Amniotic stem cell (primary cell): ENCODE measurements at regions not wholly inside any gene's neighbourhood (a gene's known extent, or its start where the extent isn't known, plus 50 kb on each side); places are given as distances from the start of the nearest gene placed in this dataset.
"Not testable (repeated sequence)": the region's sequence is repeated elsewhere in the genome, so short reads cannot be mapped to it uniquely, and the experiment has no call there.

Source experiments
- DNase-seq: peaks from one replicate; lab custom pipeline; 2025; lab: John Stamatoyannopoulos, UW

DNA sequence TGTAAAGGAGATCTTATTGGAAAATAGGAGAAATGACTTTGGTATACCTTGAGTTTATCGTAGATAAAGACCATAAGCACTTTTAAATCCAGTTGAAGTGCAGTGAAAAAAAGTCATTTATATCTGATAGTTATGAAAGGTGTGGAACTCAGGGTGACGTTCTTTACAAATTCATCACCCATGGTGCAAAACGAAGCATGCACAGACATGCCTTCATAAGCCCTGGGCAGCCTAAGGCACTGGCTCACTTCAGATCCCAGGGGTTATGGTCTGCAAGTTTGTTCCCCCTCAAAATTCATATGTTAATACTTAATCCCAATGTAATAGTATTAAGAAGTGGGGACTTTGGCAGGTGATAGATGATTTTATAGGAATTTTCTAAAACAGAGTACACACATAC lies 1216.4 kb upstream of the USP15 start:
- DNase-seq: no peak

DNA sequence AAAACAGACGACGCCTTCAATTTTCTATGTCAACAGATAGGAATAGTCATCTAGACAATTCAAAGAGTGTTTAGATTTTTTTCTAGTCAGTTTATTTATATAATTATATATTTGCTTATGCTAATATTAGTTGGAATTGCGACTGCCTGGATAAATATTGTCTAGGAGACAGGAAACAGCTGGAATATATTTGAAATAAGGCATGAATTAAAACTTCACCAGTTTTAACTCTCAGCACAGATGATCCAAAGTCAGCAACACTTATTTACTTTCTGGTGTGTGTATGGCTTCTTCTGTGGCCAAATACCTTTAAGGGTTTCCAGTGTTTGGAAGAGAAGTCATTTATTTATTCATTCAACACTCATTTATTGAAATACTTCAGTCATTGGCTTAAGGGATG lies 1215.4 kb upstream of the USP15 start:
- no peak for DNase-seq

DNA sequence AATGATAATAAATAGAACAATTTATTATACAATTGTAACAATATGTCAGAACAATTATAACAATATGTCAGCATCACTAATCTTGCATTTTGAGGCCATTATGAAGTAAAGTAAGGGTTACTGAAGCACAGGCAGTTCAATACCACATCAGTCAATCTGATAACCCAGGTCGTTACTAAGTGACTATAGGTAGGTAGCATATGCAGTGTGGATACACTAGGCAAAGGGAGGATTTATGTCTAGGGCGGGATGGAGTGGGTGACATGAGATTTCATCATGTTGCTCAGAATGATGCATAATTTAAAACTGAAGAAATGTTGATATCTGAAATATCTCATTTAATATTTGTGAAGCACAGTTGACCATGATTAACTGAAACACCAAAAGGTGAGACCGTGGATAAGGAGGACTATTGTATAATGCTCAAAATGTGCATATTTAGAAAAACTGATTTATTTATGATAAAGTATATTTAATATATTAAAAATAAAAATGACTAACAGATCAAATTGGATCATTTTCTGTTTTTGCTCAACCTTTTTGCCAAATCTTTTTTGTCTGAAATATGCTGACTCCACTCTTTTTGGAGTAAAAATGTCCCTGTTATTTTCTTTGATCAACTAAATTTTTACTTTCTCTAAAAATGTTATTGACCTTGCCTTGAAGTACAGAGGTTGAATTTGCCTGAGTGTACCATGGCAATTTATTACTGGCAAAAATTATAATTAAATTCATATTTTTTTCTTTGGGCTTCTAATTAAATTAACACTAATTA lies 1189.4 kb upstream of the USP15 start:
- no peak for DNase-seq

GRCh38 chr12:61072717-61073116 lies 1187.5 kb upstream of the USP15 start:
- no peak for DNase-seq

DNA sequence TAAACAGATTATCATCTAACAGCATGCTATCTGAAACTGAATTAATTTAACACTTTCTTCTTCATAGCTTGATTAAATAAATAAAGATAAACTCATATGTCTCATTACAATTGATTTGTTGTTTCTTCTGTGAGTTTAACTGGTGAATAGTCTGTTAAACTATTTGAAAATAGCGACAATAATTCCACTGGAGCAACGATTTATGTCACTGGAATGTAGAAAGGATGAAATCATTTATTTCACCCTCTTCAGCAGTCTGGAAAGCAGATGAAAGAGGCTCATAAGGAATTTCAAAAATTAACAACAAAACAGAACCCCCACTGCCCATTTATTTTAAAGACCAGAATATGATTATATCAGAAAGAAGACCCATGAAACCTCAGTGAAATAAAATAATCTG lies 1165.1 kb upstream of the USP15 start:
- DNase-seq: no peak

GRCh38 chr12:61098031-61098580 lies 1162.1 kb upstream of the USP15 start:
- no peak for DNase-seq

GRCh38 chr12:61107118-61107517 lies 1153.1 kb upstream of the USP15 start:
- no peak for DNase-seq

DNA sequence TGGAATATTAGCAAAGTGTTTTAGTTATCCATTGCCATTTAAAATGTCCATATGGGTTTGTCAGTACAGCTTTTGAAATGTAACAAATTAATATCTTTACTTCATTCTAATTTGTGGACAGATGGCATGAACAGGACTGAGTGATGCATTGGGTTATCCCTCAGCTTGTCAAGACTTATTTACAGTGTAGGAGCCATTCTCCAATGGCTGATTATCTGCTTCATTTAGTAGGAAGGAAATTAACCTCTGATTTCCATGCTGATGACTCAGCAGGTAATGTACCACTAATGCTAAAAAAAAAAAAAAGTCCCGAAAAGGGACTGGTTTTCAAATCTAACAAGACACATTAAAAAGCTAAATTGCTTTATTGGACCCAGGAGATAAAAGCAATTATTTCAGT lies 1149.0 kb upstream of the USP15 start:
- no peak for DNase-seq

DNA sequence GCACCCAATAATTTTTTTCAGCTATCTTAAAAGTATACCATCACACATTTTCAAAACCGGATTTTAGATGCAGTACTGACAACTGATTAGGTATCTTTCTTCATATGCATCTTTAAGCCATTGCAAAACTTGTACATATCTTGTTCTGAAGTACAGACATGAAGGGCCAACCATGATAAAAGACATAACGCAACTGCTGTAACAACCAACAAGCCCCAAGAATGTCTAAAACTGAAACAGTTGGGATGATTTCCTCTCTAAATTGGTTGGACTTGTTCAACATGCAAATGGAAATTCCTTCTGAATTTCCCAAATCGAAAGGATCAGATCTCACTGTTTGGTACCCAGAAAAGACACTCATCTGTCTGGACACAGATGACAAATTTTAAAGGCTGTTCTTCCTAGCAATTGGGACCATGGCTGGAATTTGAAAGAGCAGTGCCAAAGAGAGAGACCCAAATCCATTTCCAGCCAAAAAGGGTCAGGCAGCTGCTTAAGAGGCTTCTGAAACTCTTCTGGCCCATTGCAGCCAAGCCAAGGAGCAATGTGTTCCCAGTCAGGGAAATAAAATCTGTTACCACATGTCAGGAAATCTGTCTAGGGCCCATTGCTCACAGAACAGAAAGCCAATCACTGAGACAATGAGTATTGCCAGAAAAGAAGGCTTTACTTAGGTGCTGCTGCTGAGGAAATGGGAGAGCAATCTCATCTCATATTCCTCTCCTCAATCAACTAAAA lies 1122.4 kb upstream of the USP15 start:
- DNase-seq: no peak

- DNase-seq: no peak
These were observed 1121.8 kb upstream of the USP15 start for GRCh38 chr12:61138415-61138759.

DNA sequence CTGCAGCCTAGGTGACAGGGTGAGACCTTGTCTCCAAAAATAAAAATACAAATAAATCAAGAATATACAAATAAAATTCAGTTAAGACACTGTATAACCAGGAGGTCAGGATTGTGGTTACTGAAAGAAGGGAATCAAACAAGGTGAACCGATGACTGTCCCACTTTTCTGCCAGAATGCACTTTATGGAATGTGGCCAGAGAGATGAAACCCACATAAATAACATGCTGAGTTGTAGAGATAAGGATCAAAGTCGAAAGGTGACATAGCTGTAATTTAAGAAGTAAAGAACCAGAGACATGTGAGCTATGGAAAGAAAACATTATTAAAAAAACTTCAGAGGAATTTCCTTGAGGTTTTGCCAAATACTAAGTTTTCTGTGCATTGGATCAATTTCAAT lies 1098.2 kb upstream of the USP15 start:
- no peak for DNase-seq

DNA sequence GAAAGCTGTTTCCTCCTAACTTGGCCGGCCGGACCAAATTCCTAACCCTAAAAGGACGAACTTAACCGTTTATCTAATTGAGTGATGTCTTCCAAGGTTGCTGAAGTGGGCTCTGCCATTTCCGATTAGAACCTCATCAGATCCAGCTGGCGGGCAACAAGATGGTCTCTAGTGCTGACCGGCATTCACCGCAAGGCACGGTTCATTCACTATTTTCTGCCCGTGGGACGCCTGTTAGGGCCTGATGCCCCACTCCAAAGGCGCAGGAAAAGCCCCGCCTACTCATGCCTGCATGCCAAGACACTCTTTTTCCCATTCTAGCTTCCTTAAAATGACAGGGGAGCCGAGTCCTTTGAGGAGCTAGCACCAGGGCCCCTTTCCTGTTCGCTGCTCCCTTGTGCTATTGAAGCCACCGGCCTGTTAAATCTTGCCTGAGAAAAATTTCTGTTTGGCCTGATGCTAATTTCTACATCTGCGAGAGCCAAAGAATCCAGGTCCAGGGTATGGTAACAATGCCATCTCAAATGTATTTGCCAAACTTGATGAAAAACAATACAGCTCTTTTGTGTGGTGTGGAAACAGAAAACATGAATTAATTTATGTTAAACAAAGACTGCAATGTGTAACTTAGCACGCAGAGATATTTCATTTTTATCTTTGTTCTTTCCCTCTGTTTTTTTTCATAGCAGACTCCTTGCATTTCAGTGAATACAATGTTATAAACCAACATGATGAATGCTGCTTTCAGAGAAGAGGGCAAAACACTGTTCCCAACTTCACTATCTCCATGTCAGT lies 1071.2 kb upstream of the USP15 start:
- DNase-seq: no peak

DNA sequence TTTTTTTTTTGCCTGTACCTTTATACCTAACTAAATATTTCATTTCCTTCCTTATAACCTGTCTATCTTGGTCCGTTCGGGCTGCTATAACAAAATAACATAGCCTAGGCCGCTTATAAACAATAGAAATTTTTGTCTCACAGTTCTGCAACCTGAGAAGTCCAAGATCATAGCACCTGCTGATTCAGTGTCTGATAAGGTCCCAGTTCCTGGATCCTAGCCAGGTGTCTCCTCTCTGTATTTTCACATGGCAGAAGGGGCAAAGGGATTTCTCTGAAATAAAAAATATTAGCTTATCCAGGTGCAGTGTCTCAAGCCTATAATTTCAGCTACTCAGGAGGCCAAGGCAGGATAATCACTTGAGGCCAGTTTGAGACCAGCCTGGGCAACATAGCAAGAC lies 1046.6 kb upstream of the USP15 start:
- DNase-seq: no peak

DNA sequence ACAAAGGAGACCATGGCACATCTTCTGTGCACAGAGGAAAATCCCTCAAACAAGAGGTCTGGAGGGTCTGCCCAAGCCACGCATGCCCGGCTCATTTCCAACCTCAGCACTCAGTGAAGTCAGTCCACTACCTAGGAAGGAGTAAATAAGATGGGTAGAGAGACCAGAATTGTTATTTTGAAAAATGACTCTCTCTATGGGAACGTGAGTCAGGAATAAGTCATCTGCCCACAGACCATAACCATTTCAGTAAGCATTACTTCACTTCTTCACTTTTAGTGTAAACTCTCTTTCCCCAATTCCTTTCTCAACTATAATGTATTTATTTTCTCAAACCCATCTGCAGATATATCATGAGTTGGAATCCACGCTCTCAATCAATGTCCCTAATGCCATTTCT lies 1039.9 kb upstream of the USP15 start:
- DNase-seq: no peak

DNA sequence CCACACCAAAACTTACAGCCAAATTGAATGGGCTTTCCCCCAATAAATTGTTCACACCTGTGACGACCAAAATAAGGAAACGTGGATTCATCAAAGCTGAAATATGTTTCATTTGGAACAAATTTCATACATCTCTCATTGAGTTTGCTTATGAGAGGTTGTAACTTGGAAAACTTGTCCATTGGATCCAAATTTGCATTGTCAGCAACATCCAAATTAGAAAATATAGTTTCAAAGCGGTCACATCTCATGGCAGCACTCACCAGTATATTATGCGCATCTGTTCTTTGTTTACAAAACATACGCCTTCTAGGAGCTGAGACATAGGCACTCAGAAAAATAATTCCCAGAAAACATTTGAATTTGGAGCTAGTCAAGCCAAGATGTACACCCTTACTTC lies 1028.2 kb upstream of the USP15 start:
- no peak for DNase-seq

DNA sequence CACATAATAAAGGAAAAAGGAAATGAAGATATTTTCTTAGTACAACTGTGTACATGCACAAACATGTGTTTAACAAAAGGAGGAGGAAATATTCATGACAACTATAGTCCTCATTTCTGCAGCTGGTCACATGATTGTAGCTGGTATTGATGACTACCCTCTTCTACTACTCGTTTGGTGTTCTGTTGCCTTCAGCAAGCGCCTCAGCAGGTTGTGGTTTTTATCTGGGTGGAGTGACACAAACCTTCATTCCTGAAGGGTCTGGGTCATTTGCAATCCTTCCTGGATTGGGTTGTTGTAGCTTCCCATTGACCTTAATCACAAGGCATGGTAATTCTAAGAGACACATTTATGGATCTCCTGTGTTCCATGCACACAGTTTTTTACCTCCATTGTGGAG lies 1009.9 kb upstream of the USP15 start:
- DNase-seq: no peak

DNA sequence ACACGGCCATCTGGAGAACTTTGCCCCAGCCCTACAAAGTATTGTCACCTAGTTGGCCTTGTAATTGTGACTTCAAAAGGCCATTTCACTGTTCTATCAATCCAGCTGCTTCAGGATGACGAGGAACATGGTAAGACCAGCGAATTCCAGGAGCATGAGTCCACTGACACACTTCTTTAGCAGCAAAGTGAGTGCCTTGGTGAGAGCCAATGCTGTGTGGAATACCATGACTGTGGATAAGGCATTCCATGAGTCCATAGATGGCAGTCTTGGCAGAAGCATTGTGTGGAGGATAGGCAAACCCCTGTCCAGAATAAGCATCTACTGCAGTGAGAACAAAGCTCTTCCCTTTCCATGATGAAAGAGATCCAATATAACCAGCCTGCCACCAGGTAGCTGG lies 1009.1 kb upstream of the USP15 start:
- DNase-seq: no peak

DNA sequence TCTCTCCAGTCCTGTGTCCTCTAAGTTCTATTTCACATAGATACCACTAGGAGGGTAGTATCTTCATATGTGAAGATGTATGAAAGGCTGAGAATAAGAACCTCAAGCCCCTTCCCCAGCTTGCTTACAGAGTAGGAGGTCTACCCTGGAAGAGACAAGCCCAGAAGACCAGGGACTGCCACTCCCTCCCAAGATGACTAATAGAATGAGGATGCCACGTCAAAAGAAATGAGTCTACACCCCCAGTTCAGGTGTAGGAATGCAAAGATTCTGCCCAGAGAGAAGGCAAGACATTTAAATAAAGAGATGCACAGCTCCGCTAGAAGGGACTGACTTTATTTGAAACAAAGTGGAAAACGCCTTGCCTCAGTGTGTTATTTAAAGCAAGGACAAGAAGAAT lies 1006.0 kb upstream of the USP15 start:
- DNase-seq: no peak

- DNase-seq: not testable (repeated sequence)
These were observed 995.9 kb upstream of the USP15 start for GRCh38 chr12:61264294-61264693.

DNA sequence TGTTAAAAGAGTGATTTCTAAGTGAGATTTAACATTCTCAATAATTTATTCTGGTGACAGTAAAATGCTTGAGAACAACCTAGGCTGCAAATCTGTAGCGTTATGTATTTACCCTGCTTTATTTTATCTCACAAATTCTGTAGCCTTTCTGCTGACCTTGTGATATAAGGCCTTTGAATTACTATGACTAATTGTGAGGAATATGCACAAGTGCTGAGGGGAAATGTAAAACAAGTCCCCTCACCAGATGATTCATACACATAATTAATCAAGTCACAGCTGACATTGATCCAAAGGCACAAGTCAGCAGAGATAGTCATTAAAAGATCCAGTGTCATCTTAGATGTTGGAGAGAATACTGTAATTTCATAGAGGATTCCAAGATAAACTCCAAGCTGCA lies 992.7 kb upstream of the USP15 start:
- no peak for DNase-seq

- no peak for DNase-seq
These were observed 987.8 kb upstream of the USP15 start for GRCh38 chr12:61272441-61272840.

GRCh38 chr12:61282790-61283575 lies 977.2 kb upstream of the USP15 start:
- no peak for DNase-seq
